Activated naive CD4-positive, alpha-beta T cell treated with anti-CD3 and anti-CD28 coated beads for 36 hours (primary cell): ENCODE measurements at regions not wholly inside any gene's neighbourhood (a gene's known extent, or its start where the extent isn't known, plus 50 kb on each side); places are given as distances from the start of the nearest gene placed in this dataset.

Source experiments
- CTCF ChIA-PET: fragments of 350-600 bp; sonication (Branson Sonifier 250); formaldehyde crosslinking; loops from one replicate; lab custom pipeline; 2021; ENCODE audit warnings: antibody characterized with exemption; lab: Charles Lee
- DNase-seq: peaks from one replicate; pipeline ENCODE4 v3.0.0-alpha.2; 2020
- H3K27ac Mint-ChIP-seq: one replicate; pipeline ENCODE4 v1.8.0; 2021; ENCODE audit warnings: mild to moderate bottlenecking, mixed read lengths
- H3K27me3 Mint-ChIP-seq: one replicate; pipeline ENCODE4 v1.8.0; 2021; ENCODE audit warnings: low read depth, mixed read lengths
- H3K36me3 Mint-ChIP-seq: one replicate; pipeline ENCODE4 v1.8.0; 2021; ENCODE audit warnings: low read depth, mixed read lengths
- H3K4me1 Mint-ChIP-seq: one replicate; pipeline ENCODE4 v1.8.0; 2021; ENCODE audit warnings: low read depth, mixed read lengths
- H3K4me3 Mint-ChIP-seq: one replicate; pipeline ENCODE4 v1.8.0; 2021; ENCODE audit warnings: mild to moderate bottlenecking, moderate library complexity, mixed read lengths
- H3K9me3 Mint-ChIP-seq: one replicate; pipeline ENCODE4 v1.8.0; 2021; ENCODE audit warnings: mixed read lengths
- intact Hi-C: fragments of 100-400 bp; cut with micrococcal nuclease; formaldehyde crosslinking; loops from one replicate; pipeline ENCODE4 v1.15.1; 2023

GRCh38 chr2:116717832-116718231, 1096.7 kb upstream of the DDX18 start:
- no peak overlapping the region for H3K4me3 Mint-ChIP-seq
- H3K9me3 Mint-ChIP-seq = peaks cover 9% of the 10 kb centered on the region
- CTCF ChIA-PET = no interaction called here
- DNase-seq = no peak
- H3K36me3 Mint-ChIP-seq = peaks cover 2% of the 10 kb centered on the region
- intact Hi-C loops = no loop called here
- H3K27me3 Mint-ChIP-seq = no peaks in the 10 kb centered on the region
- no peaks in the 10 kb centered on the region for H3K4me1 Mint-ChIP-seq
- no peak overlapping the region for H3K27ac Mint-ChIP-seq

- CTCF ChIA-PET = interaction anchor here (0.6 kb wide), 1 partner anchor 954 kb away, joined by 3 read pairs; no protein-coding TSS in a partner anchor
- no peak for DNase-seq
- H3K4me1 Mint-ChIP-seq = no peaks in the 10 kb centered on the region
- no peak overlapping the region for H3K4me3 Mint-ChIP-seq
- H3K27me3 Mint-ChIP-seq = no peaks in the 10 kb centered on the region
- intact Hi-C loops = no loop called here
- no peak overlapping the region for H3K27ac Mint-ChIP-seq
- H3K36me3 Mint-ChIP-seq = peaks cover 2% of the 10 kb centered on the region
- H3K9me3 Mint-ChIP-seq = peaks cover 9% of the 10 kb centered on the region
These were observed 1096.0 kb upstream of the DDX18 start for GRCh38 chr2:116718451-116718850.

DNA sequence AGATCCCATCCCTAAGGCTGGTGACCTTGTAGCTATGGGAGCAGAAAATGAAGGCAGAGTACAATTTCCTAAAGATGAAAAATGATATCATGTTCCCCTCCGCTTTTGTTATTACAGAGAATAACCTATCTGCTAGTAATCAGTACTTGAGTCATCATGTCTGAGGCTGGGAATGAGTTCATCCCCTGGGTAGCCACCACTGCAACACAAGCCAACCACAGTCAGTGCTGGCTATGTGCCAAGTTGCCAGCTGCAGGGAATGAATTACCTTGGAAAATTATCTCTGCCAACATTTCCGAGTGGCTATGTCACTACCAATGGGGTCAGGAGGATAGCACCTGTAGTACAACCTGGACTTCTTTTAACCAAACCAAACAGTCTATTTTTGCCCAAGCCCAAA, 1094.7 kb upstream of the DDX18 start:
- CTCF ChIA-PET = no interaction called here
- Mint-ChIP-seq H3K4me3 (no peak overlapping the region), H3K27me3 (no peaks in the 10 kb centered on the region), H3K27ac (no peak overlapping the region), H3K9me3 (peaks cover 10% of the 10 kb centered on the region), H3K4me1 (no peaks in the 10 kb centered on the region), H3K36me3 (peaks cover 2% of the 10 kb centered on the region)
- no peak for DNase-seq
- intact Hi-C loops = no loop called here

DNA sequence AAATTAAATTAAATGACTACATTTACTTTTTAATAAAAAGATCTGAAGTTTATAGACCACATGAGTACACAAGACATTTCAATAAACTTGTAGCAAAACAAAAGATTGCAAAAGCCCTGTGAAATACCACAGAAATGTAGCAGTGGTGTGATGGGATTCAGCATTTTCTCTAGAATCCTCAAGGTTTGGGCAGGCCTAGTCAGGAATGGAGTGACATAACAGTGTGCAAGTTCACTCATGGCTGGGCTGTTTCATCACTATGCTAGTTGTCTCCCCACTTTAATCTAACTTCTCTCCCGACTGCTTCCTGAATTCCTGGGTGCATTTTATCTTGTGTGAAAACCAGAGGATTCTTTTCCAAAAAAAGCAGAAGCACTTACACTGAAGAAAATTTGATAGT, 1089.9 kb upstream of the DDX18 start:
- Mint-ChIP-seq H3K4me3 (no peak overlapping the region), H3K27me3 (no peaks in the 10 kb centered on the region), H3K27ac (no peak overlapping the region), H3K36me3 (no peaks in the 10 kb centered on the region), H3K4me1 (no peaks in the 10 kb centered on the region), H3K9me3 (peaks cover 7% of the 10 kb centered on the region)
- CTCF ChIA-PET = no interaction called here
- intact Hi-C loops = no loop called here
- no peak for DNase-seq

DNA sequence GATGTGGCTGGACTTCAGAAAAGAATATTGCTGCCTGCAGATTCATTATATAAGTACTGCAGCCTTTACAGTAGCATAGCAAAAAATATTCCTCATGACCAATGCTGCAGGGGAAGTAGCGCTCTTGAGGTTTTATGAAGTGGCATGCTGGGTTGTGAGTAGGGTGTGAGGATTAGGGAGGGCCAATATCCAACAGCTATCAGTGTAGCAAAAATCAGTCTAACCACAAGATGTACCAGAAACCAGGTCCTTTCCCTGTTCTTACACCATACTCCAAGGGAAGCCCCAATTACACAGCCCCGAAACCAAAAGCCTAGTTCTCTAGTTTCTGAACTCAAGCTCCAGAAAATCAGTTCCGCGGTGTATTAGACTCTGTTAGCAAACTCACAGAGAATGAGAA, 1082.2 kb upstream of the DDX18 start:
- H3K4me1 Mint-ChIP-seq = no peaks in the 10 kb centered on the region
- H3K27ac Mint-ChIP-seq = no peak overlapping the region
- H3K36me3 Mint-ChIP-seq = no peaks in the 10 kb centered on the region
- DNase-seq = no peak
- H3K4me3 Mint-ChIP-seq = no peak overlapping the region
- H3K9me3 Mint-ChIP-seq = peaks cover 4% of the 10 kb centered on the region
- CTCF ChIA-PET = no interaction called here
- intact Hi-C loops = no loop called here
- no peaks in the 10 kb centered on the region for H3K27me3 Mint-ChIP-seq

DNA sequence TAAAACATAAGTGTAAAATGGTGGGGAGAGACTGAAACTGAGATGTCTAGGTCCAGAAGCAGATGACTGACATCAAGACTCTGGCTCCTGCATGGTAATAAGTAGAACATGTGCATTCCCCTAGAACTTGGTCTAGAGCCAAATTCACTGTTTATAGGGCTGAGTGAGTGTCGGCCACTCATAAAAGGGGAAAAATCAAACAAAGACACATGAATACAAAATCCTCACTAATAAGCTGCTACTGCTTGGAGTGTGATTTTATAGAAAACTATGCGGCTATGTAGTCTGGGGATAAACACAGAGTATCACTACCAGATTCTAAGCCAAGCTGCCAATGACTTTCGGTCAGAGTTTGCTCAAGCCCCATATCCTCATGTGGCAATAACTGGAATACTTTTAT, 1080.8 kb upstream of the DDX18 start:
- H3K27ac Mint-ChIP-seq = no peak overlapping the region
- H3K9me3 Mint-ChIP-seq = peaks cover 1% of the 10 kb centered on the region
- H3K4me3 Mint-ChIP-seq = no peak overlapping the region
- no peak for DNase-seq
- CTCF ChIA-PET = no interaction called here
- intact Hi-C loops = no loop called here
- H3K36me3 Mint-ChIP-seq = no peaks in the 10 kb centered on the region
- no peaks in the 10 kb centered on the region for H3K4me1 Mint-ChIP-seq
- no peaks in the 10 kb centered on the region for H3K27me3 Mint-ChIP-seq

- H3K27me3 Mint-ChIP-seq = no peaks in the 10 kb centered on the region
- no peaks in the 10 kb centered on the region for H3K4me1 Mint-ChIP-seq
- CTCF ChIA-PET = no interaction called here
- DNase-seq = no peak
- intact Hi-C loops = no loop called here
- no peak overlapping the region for H3K4me3 Mint-ChIP-seq
- H3K36me3 Mint-ChIP-seq = no peaks in the 10 kb centered on the region
- peaks cover 2% of the 10 kb centered on the region for H3K9me3 Mint-ChIP-seq
- H3K27ac Mint-ChIP-seq = no peak overlapping the region
These were observed 1076.5 kb upstream of the DDX18 start for GRCh38 chr2:116737951-116738350.

GRCh38 chr2:116747103-116747502, 1067.4 kb upstream of the DDX18 start:
- Mint-ChIP-seq H3K36me3 (no peaks in the 10 kb centered on the region), H3K9me3 (peaks cover 5% of the 10 kb centered on the region), H3K4me1 (no peaks in the 10 kb centered on the region), H3K27me3 (no peaks in the 10 kb centered on the region), H3K27ac (no peak overlapping the region), H3K4me3 (no peak overlapping the region)
- no peak for DNase-seq
- CTCF ChIA-PET = no interaction called here
- intact Hi-C loops = no loop called here

DNA sequence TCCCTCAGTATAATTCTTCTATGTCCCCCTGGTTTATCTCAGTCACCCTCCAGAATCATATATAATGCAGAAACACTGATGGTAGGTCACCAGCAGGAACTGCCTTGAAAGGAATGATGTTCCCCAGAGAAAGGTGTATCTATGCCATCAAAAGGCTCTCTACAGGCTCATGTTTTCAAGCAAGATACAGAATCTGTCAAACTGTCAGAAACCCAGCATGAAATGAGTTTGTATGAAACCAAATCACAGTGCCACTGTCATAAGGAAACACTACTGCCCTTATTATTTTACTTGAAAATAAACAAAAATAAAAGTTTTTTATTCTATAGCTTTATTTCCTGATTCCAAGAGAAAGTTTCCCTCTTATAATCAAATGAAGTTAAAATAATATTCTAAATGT, 1064.5 kb upstream of the DDX18 start:
- Mint-ChIP-seq H3K9me3 (peaks cover 4% of the 10 kb centered on the region), H3K4me1 (no peaks in the 10 kb centered on the region), H3K27ac (no peak overlapping the region), H3K36me3 (no peaks in the 10 kb centered on the region), H3K27me3 (no peaks in the 10 kb centered on the region), H3K4me3 (no peak overlapping the region)
- CTCF ChIA-PET = no interaction called here
- intact Hi-C loops = no loop called here
- no peak for DNase-seq

- DNase-seq = no peak
- no peaks in the 10 kb centered on the region for H3K36me3 Mint-ChIP-seq
- H3K27ac Mint-ChIP-seq = no peak overlapping the region
- no peaks in the 10 kb centered on the region for H3K9me3 Mint-ChIP-seq
- no peak overlapping the region for H3K4me3 Mint-ChIP-seq
- CTCF ChIA-PET = no interaction called here
- no peaks in the 10 kb centered on the region for H3K27me3 Mint-ChIP-seq
- no peaks in the 10 kb centered on the region for H3K4me1 Mint-ChIP-seq
- intact Hi-C loops = no loop called here
These were observed 1060.0 kb upstream of the DDX18 start for GRCh38 chr2:116754381-116755101.

GRCh38 chr2:116761864-116762263, 1052.6 kb upstream of the DDX18 start:
- Mint-ChIP-seq H3K27me3 (no peaks in the 10 kb centered on the region), H3K4me1 (no peaks in the 10 kb centered on the region), H3K27ac (no peak overlapping the region), H3K36me3 (no peaks in the 10 kb centered on the region), H3K9me3 (peaks cover 3% of the 10 kb centered on the region), H3K4me3 (no peak overlapping the region)
- intact Hi-C loops = no loop called here
- no peak for DNase-seq
- CTCF ChIA-PET = interaction anchor here (0.6 kb wide), 1 partner anchor 756 kb away, joined by 3 read pairs; no protein-coding TSS in a partner anchor

GRCh38 chr2:116769514-116769913, 1045.0 kb upstream of the DDX18 start:
- H3K4me1 Mint-ChIP-seq = no peaks in the 10 kb centered on the region
- H3K9me3 Mint-ChIP-seq = peaks cover 7% of the 10 kb centered on the region

GRCh38 chr2:116776556-116776955, 1037.9 kb upstream of the DDX18 start:
- CTCF ChIA-PET = interaction anchor here (0.7 kb wide), 1 partner anchor 215 kb away, joined by 5 read pairs; no protein-coding TSS in a partner anchor
- DNase-seq = no peak
- no peaks in the 10 kb centered on the region for H3K4me1 Mint-ChIP-seq
- peaks cover 7% of the 10 kb centered on the region for H3K9me3 Mint-ChIP-seq
- intact Hi-C loops = no loop called here
- no peak overlapping the region for H3K27ac Mint-ChIP-seq
- no peak overlapping the region for H3K4me3 Mint-ChIP-seq
- H3K27me3 Mint-ChIP-seq = no peaks in the 10 kb centered on the region
- no peaks in the 10 kb centered on the region for H3K36me3 Mint-ChIP-seq

More at GRCh38 chr2:116769514-116769913, 1045.0 kb upstream of the DDX18 start:
- Mint-ChIP-seq H3K36me3 (no peaks in the 10 kb centered on the region), H3K4me3 (no peak overlapping the region), H3K27me3 (no peaks in the 10 kb centered on the region), H3K27ac (no peak overlapping the region)
- DNase-seq = no peak
- intact Hi-C loops = no loop called here
- CTCF ChIA-PET = no interaction called here
